K562 (cell line): ENCODE measurements at regions not wholly inside any gene's neighbourhood (a gene's known extent, or its start where the extent isn't known, plus 50 kb on each side); places are given as distances from the start of the nearest gene placed in this dataset.

Source experiments
- ATAC-seq: fragments of 200-7000 bp; cut with Tn5 transposase; 3 replicates; pipeline ENCODE4 v1.9.1; 2020; ENCODE audit warnings: moderate library complexity
- BruUV-seq: library from RNA; stranded (reverse); fragments of 400-500 nt; replicated peaks from 2 replicates; lab custom pipeline; 2021; lab: Mats Ljungman, UMichigan
- CTCF ChIA-PET: fragments of 300-600 bp; formaldehyde crosslinking; extraction: SDS; loops from one replicate; lab custom pipeline; 2021; ENCODE audit warnings: low intra/inter-chr PET ratio; lab: Yijun Ruan, JAX
- POLR2A ChIA-PET: fragments of 300-600, 350-650 bp; sonication (Branson Sonifier 250); formaldehyde crosslinking; extraction: SDS; loops from one replicate; lab custom pipeline; 2021; ENCODE audit warnings: antibody characterized with exemption, inconsistent platforms; lab: Yijun Ruan, JAX
- DNase-seq, 4 experiments: peaks; one replicate each; pipeline versions ENCODE4 v3.0.0 to v3.0.0-alpha.2; 2011 to 2018; ENCODE audit warnings: low spot score in 3 of 4, mixed read lengths in 3 of 4; ENCODE audit errors: extremely low read depth in 1 of 4
- FAIRE-seq: peaks from 2 replicates; lab custom pipeline; 2011; peaks lifted over from hg19 to GRCh38; lab: Jason Lieb, UNC
- H2AFZ ChIP-seq: 2 replicates; pipeline ENCODE4 v1.6.0; 2011; ENCODE audit warnings: low read depth, low read length, control low read depth, inconsistent platforms
- H3K27ac ChIP-seq: fragments of 200-600 bp; 3 replicates; pipeline ENCODE4 v1.8.0; 2011; ENCODE audit warnings: low read depth, mild to moderate bottlenecking, control low read depth, inconsistent platforms, low read length, moderate library complexity, mixed read lengths; ENCODE audit errors: extremely low read depth
- H3K27me3 ChIP-seq, 2 experiments: fragments of 300-600 bp in 1 of 2; 2 replicates in 1 of 2; 3 replicates in 1 of 2; pipeline versions ENCODE4 v1.6.0 to v1.8.0; 2011; ENCODE audit warnings: inconsistent platforms in 2 of 2, low read length in 2 of 2, mild to moderate bottlenecking in 1 of 2, mixed read lengths in 1 of 2, moderate library complexity in 1 of 2; ENCODE audit not compliant: control insufficient read depth in 2 of 2, insufficient read depth in 2 of 2
- H3K36me3 ChIP-seq: fragments of 300-600 bp; 3 replicates; pipeline ENCODE4 v1.8.0; 2011; ENCODE audit warnings: mild to moderate bottlenecking, low read length, inconsistent platforms; ENCODE audit not compliant: control insufficient read depth, insufficient read depth
- H3K4me1 ChIP-seq, 2 experiments: fragments of 200-600 bp in 1 of 2; replicated peaks in 1 of 2; 2 replicates in 1 of 2; 3 replicates in 1 of 2; pipeline versions ENCODE4 v1.5.1 to v1.8.0; 2011; ENCODE audit warnings: inconsistent platforms in 2 of 2, low read length in 2 of 2, mild to moderate bottlenecking in 1 of 2, mixed read lengths in 1 of 2, moderate library complexity in 1 of 2; ENCODE audit not compliant: control insufficient read depth in 2 of 2, insufficient read depth in 2 of 2
- H3K4me2 ChIP-seq: 2 replicates; pipeline ENCODE4 v1.6.1; 2011; ENCODE audit warnings: low read length, control low read depth, inconsistent platforms, mixed read lengths; ENCODE audit not compliant: insufficient read depth
- H3K4me3 ChIP-seq: fragments of 200-600 bp; sonication (generic), shearing (Covaris generic); 2 replicates; pipeline ENCODE4 v1.5.1; 2016; ENCODE audit warnings: control low read depth, inconsistent platforms
- H3K79me2 ChIP-seq: fragments of 200-600 bp; 3 replicates; pipeline ENCODE4 v1.8.0; 2011; ENCODE audit warnings: low read length, inconsistent platforms; ENCODE audit not compliant: control insufficient read depth, insufficient read depth
- H3K9ac ChIP-seq, 2 experiments: 2 replicates each; pipeline versions ENCODE4 v1.6.0 to v1.6.1; 2011; ENCODE audit warnings: low read depth in 2 of 2, low read length in 2 of 2, control low read depth in 1 of 2, inconsistent platforms in 1 of 2, mild to moderate bottlenecking in 1 of 2, mixed read lengths in 1 of 2; ENCODE audit not compliant: insufficient read depth in 1 of 2
- H3K9me1 ChIP-seq: one replicate; pipeline ENCODE4 v1.6.0; 2011; ENCODE audit warnings: inconsistent platforms, mild to moderate bottlenecking, low read length, moderate library complexity; ENCODE audit not compliant: control insufficient read depth, insufficient read depth
- H3K9me3 ChIP-seq: replicated peaks from 2 replicates; pipeline ENCODE4 v1.5.1; 2011; ENCODE audit warnings: low read depth, low read length, inconsistent platforms; ENCODE audit not compliant: control insufficient read depth, insufficient read depth
- H4K20me1 ChIP-seq: replicated peaks from 2 replicates; pipeline ENCODE4 v1.6.1; 2011; ENCODE audit warnings: low read length, inconsistent platforms, mixed read lengths; ENCODE audit not compliant: control insufficient read depth, insufficient read depth
- ELK1 ChIP-seq: sonication (generic); formaldehyde crosslinking; IDR thresholded peaks from 2 replicates; pipeline ENCODE4 v1.8.1; 2022; ENCODE audit warnings: missing genetic modification reagents
- RBBP5 ChIP-seq: fragments of 200-600 bp; sonication (generic); IDR thresholded peaks from 2 replicates; pipeline ENCODE4 v1.6.1; 2012; ENCODE audit warnings: borderline replicate concordance, mild to moderate bottlenecking, low read length, control low read depth, inconsistent platforms; ENCODE audit not compliant: insufficient read depth, poor library complexity, severe bottlenecking
- RCOR1 ChIP-seq, 2 experiments: IDR thresholded peaks; 2 replicates each; pipeline ENCODE4 v1.6.1; 2012; ENCODE audit warnings: low read depth in 2 of 2, low read length in 2 of 2, borderline replicate concordance in 1 of 2, improper control_type of control experiment in 1 of 2
- SPI1 ChIP-seq: IDR thresholded peaks from 2 replicates; pipeline ENCODE4 v1.6.1; 2011; ENCODE audit warnings: low read depth, low read length, control low read depth, borderline replicate concordance
- TCF3 ChIP-seq: sonication (generic); formaldehyde crosslinking; IDR thresholded peaks from 2 replicates; pipeline ENCODE4 v1.4.0; 2020; ENCODE audit warnings: mild to moderate bottlenecking, missing genetic modification reagents
- TEAD4 ChIP-seq, 2 experiments: sonication (generic) in 1 of 2; formaldehyde crosslinking in 1 of 2; IDR thresholded peaks; 2 replicates each; pipeline versions ENCODE4 v1.6.1 to v1.8.0; 2012 to 2022; ENCODE audit warnings: borderline replicate concordance in 1 of 2, inconsistent platforms in 1 of 2, low read length in 1 of 2, mild to moderate bottlenecking in 1 of 2, missing genetic modification reagents in 1 of 2
- THAP12 ChIP-seq: fragments of 250-450 bp; sonication (Bioruptor Pico); IDR thresholded peaks from 2 replicates; pipeline ENCODE4 v1.9.0; 2021; ENCODE audit warnings: mild to moderate bottlenecking, inconsistent platforms
- ZFPM2 ChIP-seq: fragments of 250-450 bp; sonication (Bioruptor Pico); IDR thresholded peaks from 2 replicates; pipeline ENCODE4 v1.5.1; 2022; ENCODE audit warnings: mild to moderate bottlenecking
- ZNF639 ChIP-seq, 2 experiments: fragments of 200-800 bp in 1 of 2; sonication (Bioruptor generic) in 1 of 2; sonication (generic) in 1 of 2; formaldehyde crosslinking in 1 of 2; IDR thresholded peaks in 1 of 2; conservative IDR thresholded peaks in 1 of 2; 2 replicates each; pipeline versions ENCODE4 v1.5.0 to v1.6.1; 2016 to 2020; ENCODE audit warnings: missing compliant biosample characterization in 1 of 2, missing genetic modification characterization in 1 of 2, missing genetic modification reagents in 1 of 2
- ZNF668 ChIP-seq: fragments of 250-450 bp; sonication (Bioruptor Pico); IDR thresholded peaks from 2 replicates; pipeline ENCODE4 v1.8.0; 2022; ENCODE audit warnings: mild to moderate bottlenecking, inconsistent platforms
- ZNF740 ChIP-seq, 3 experiments: fragments of 200-800 bp in 1 of 3; sonication (Bioruptor generic) in 1 of 3; sonication (generic) in 1 of 3; formaldehyde crosslinking in 1 of 3; IDR thresholded peaks; 2 replicates each; pipeline versions ENCODE4 v1.6.1 to v1.8.0; 2016 to 2022; ENCODE audit warnings: mild to moderate bottlenecking in 2 of 3, missing compliant biosample characterization in 2 of 3, missing genetic modification characterization in 2 of 3, missing genetic modification reagents in 1 of 3
- in situ Hi-C: fragments of 300-500 bp; cut with MboI; formaldehyde crosslinking; loops from 4 replicates; pipeline ENCODE4 v1.15.0; 2018; ENCODE audit warnings: inconsistent platforms, mixed read lengths
- intact Hi-C: fragments of 100-400 bp; cut with micrococcal nuclease; formaldehyde crosslinking; loops from 2 replicates; pipeline ENCODE4 v1.14.2; 2022

- DNase-seq = no peak
- H3K9me1 ChIP-seq = no peaks in the 10 kb centered on the region
- no peaks in the 10 kb centered on the region for H3K27me3 ChIP-seq
- H3K79me2 ChIP-seq = no peaks in the 10 kb centered on the region
- in situ Hi-C loops = no loop called here
- no peaks in the 10 kb centered on the region for H4K20me1 ChIP-seq
- H2AFZ ChIP-seq = no peak overlapping the region
- H3K4me1 ChIP-seq = no peaks in the 10 kb centered on the region
- no peak for FAIRE-seq
- intact Hi-C loops = no loop called here
- H3K36me3 ChIP-seq = no peaks in the 10 kb centered on the region
- ATAC-seq = no peak
- BruUV-seq = no TSS peak
- no peak overlapping the region for H3K4me3 ChIP-seq
- H3K9ac ChIP-seq = no peak overlapping the region
- H3K27ac ChIP-seq = no peak overlapping the region
- peaks cover 3% of the 10 kb centered on the region; the same call in 1 of the 2 replicates for H3K9me3 ChIP-seq
- POLR2A ChIA-PET = no interaction called here
- CTCF ChIA-PET = no interaction called here
- H3K4me2 ChIP-seq = no peak overlapping the region
- TF ChIP-seq ZNF740 (CRISPR knock-in tag; IDR thresholded peaks at IDR 0.05) = no peak
- no peak for TF ChIP-seq ZNF740 (tag; IDR thresholded peaks at IDR 0.05)
- TF ChIP-seq TCF3 (CRISPR knock-in tag) = no peak
- TF ChIP-seq RCOR1 (IDR thresholded peaks at IDR 0.05; ENCODE audit: borderline replicate concordance in 1 of 2, low read depth in 2 of 2, low read length in 2 of 2) = no peak
- TF ChIP-seq ELK1 (CRISPR knock-in tag) = no peak
- TF ChIP-seq THAP12 (CRISPR knock-in tag) = no peak
- no peak for TF ChIP-seq ZNF668 (CRISPR knock-in tag)
- TF ChIP-seq ZNF639 (CRISPR knock-in tag; conservative IDR thresholded peaks at IDR 0.05 in 1 of 2, IDR thresholded peaks at IDR 0.05 in 1 of 2) = no peak
- no peak for TF ChIP-seq RBBP5
- no peak for TF ChIP-seq ZFPM2
- TF ChIP-seq TEAD4 (IDR thresholded peaks at IDR 0.05; ENCODE audit: low read length) = no peak
- no peak for TF ChIP-seq TEAD4 (CRISPR knock-in tag; IDR thresholded peaks at IDR 0.05; ENCODE audit: borderline replicate concordance)
- TF ChIP-seq SPI1 = no peak
These were observed 711.2 kb downstream of the KCNA4 start for GRCh38 chr11:29305456-29306232.
